ENCODE measurements at regions not wholly inside any gene's neighbourhood (a gene's known extent, or its start where the extent isn't known, plus 50 kb on each side); places are given as distances from the start of the nearest gene placed in this dataset.
"Not testable (repeated sequence)": the region's sequence is repeated elsewhere in the genome, so short reads cannot be mapped to it uniquely, and the experiment has no call there.

- DNase-seq (ENCODE audit: low spot score): no peak
These were observed 377.7 kb upstream of the MAF start for GRCh38 chr16:79977940-79978836.

GRCh38 chr16:79973320-79973719, 372.8 kb upstream of the MAF start:
- DNase-seq (ENCODE audit: low spot score): no peak

GRCh38 chr16:79972053-79972704, 371.6 kb upstream of the MAF start:
- DNase-seq (ENCODE audit: low spot score): no peak

- no peak for DNase-seq (ENCODE audit: low spot score)
These were observed 370.7 kb upstream of the MAF start for GRCh38 chr16:79971237-79971572.

GRCh38 chr16:79970551-79971236, 370.2 kb upstream of the MAF start:
- no peak for DNase-seq (ENCODE audit: low spot score)

DNA sequence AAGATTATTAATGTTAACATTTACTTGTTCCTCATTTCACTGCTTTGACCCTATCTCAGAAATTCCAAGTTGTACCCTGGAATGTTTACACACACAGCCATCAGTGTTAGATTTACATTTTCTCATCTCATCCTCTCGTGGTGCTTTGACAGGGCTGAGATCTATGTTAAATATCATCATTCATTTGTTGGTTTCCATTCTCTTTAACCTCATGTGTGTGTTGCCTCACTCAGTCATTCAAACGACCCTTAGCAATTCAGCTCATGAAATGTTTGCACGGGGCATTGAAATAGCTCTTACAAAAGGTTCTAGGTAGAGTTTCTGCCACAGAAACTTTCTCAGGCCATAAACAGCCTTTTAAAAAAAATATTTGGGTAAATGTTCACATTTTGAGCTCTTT, 369.6 kb upstream of the MAF start:
- DNase-seq (ENCODE audit: low spot score): no peak

- DNase-seq (ENCODE audit: low spot score): no peak
These were observed 368.9 kb upstream of the MAF start for GRCh38 chr16:79969458-79969857.

- DNase-seq (ENCODE audit: low spot score): no peak
These were observed 365.7 kb upstream of the MAF start for GRCh38 chr16:79966226-79966625.

- DNase-seq (ENCODE audit: low spot score): no peak
These were observed 365.2 kb upstream of the MAF start for GRCh38 chr16:79965718-79966117.

DNA sequence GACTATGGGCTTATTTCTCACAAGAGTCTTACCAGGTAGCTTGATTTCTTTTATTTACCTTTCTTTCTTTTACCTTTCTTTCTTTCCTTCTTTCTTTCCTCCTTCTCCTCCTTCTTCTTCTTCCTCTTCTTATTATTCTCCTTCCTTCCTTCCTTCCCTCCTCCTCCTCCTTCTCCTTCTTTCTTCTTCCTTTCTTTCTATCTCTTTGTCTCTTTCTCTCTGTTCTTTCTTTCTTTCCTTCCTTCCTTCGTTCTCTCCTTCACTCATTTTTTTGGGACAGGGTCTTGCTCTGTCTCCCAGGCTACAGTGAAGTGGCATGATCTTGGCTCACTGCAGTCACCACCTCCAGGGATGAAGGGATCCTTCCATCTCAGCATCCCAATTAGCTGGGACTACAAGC, 363.6 kb upstream of the MAF start:
- DNase-seq (ENCODE audit: low spot score): no peak

DNA sequence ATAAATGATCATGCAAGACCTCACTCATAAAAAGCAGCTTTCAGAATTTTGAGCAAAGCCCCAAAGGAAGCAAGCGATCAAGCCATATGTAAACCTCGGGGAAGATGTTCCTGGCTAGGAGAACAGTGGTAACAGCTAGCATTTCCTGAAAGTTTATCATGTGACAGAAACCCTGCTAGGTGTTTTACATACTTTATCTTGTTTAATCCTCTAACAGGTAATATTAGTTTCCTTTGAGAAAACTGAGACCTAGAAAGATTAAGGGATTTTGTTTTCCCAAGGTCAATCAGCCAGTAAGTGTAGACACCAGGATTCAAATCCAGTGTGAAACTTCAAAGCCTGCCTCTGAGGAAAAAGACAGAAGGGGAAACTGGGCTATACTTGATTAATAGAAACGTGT, 362.4 kb upstream of the MAF start:
- no peak for DNase-seq (ENCODE audit: low spot score)

GRCh38 chr16:79959226-79959625, 358.7 kb upstream of the MAF start:
- DNase-seq (ENCODE audit: low spot score): no peak

DNA sequence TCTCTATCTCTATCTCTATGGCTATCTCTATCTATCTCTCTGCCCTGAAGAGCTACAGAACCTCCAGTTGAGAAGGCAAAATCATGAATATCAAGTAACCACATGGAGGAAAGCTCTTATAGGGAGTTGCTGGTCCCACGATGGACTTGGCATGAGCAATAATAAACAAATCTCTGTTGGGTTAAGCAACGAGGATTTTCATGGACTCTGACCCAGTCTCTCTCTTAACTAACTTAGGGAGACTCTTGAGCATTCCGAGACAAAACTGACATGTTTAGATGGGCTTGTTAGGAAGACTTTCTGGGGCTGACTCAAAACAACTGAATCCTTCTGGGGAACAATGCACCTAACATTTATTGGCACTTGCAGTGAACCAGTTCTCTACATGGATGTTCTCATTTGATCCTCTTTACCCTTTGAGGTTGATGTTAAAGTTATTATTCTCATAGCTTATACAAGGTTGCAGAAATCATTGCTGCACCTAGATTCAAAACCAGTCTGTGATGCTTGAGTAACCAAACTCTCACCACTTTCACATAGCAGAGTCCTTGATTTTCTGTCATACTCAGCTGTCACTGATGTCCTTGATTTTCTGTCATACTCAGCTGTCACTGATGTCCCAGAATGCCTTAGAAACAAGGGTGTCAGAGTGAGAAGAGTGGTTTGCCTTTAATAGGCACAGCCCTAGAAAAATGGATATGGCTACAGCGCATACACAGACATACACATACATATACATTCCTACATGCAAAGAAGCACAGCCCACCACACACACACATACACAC, 354.6 kb upstream of the MAF start:
- DNase-seq (ENCODE audit: low spot score): no peak

DNA sequence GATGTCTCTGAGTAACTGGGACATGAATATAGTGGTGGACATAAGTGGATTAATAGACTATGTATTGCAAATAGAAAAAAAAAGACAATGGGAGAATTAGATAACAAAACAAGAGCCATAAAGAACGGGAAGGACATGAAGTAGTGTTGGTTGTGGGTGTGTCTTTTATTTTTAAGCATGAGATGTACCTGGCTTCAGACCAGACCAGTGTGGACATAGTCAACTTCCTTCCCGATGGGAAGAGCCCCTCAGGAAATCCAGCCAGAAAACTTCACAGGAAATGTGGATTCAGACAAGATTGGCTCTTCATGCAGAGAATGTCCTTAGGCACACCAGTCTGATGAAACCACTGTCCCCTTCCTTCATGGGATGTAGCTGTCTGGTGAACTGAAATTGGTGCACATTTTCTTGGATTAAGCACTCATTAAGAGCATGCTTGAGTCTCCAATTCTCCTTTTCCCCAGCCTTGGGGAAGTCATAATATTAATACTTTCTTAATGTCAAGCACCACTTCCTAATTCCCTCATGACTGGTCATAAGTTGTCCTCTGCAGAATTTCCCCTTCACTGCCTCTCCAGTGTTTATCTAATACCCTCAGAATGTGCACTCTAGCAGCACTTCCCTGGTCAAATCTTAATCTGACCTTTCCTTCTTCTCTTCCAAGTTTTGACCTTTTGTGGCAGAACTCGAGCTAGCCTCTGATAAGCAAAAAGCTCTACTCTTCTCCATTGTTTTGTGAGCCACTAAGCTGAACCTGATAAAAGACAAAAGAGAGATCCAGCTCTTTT, 350.6 kb upstream of the MAF start:
- DNase-seq (ENCODE audit: low spot score): peak; percentile 8

DNA sequence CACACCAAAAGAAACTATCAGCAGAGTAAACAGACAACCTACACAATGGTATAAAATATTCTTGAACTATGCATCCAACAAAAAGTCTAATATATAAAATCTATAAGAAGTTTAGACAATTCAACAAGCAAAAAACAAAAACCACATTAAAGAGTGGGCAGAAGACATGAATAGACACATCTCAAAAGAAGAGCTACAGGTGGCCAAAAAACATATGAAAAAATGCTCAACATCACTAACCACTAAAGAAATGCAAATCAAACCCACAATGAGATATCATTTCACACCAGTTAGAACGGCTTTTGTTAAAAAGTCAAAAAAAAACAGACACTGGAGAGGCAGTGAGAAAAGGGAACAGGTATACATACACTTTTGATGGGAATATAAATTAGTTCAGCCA, 348.9 kb upstream of the MAF start:
- no peak for DNase-seq (ENCODE audit: low spot score)

DNA sequence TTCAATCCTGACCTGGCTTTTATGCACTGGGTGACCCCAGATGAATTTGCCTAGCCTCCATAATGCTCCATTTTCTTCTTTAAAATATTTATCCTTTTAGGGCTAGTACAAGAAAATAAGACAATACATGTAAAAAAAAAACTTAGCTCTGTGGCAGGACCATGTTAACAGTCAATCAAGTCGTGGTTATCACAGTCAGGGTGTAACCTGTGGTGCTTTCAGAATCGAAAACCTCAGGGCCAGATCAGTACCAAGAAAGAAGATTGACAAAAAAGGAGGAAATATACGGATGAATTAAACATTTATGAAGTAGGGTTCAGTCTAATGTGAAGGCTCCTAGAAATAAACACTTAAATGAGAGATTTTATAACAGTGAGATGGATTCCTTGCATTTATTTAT, 347.2 kb upstream of the MAF start:
- no peak for DNase-seq (ENCODE audit: low spot score)

- DNase-seq (ENCODE audit: low spot score): no peak
These were observed 345.7 kb upstream of the MAF start for GRCh38 chr16:79946252-79946651.

DNA sequence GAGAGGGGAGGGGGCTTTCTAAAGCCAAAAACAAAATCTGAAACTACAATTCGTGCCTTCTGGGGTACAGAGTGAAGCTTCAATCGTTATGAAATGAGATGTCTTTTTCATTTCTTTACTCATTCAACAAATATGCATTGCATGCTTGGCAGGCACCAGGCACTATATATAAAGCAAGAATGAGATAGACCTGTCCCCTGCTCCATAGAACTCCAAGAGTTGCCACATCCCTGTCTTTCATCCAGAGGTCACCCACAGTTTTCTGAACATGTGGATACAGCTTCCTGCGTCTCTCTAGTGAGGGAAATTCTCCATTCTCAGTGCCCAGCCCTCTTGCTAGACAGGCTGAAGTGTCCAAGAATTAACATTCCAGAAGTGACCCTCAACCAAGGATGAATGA, 343.2 kb upstream of the MAF start:
- no peak for DNase-seq (ENCODE audit: low spot score)

GRCh38 chr16:79938575-79938974, 338.0 kb upstream of the MAF start:
- no peak for DNase-seq (ENCODE audit: low spot score)

GRCh38 chr16:79937671-79938070, 337.1 kb upstream of the MAF start:
- not testable (repeated sequence) for DNase-seq (ENCODE audit: low spot score)

- no peak for DNase-seq (ENCODE audit: low spot score)
These were observed 333.1 kb upstream of the MAF start for GRCh38 chr16:79933603-79934002.

- no peak for DNase-seq (ENCODE audit: low spot score)
These were observed 332.0 kb upstream of the MAF start for GRCh38 chr16:79932572-79932971.

Measured in kidney capillary endothelial cell (primary cell).